NCI-H2227 treated with DMSO at 0.1 percent for 48 hours (cell line): ENCODE measurements at regions not wholly inside any gene's neighbourhood (a gene's known extent, or its start where the extent isn't known, plus 50 kb on each side); places are given as distances from the start of the nearest gene placed in this dataset.

ENCODE experiments used
- DNase-seq: peaks from one replicate; lab custom pipeline; 2025; lab: John Stamatoyannopoulos, UW

DNA sequence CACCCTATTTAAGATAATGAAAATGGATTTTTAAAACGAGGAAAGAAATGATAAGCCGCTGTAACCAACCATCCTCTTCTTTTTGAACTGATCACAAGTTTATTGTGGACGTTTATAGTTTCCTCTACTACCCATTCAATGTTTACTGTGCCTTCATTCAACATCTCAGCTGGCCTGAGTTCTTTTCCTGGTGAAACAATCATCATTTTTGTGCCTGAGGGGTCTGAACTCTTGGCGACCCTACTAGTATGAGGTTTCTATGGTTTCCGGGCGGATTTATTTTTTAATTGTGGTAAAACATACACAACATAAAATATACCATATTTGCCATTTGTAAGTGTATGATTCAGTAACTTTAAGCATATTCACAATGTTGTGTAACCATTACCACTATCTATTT is 100.7 kb downstream of the SPRY1 start:
- no peak for DNase-seq

DNA sequence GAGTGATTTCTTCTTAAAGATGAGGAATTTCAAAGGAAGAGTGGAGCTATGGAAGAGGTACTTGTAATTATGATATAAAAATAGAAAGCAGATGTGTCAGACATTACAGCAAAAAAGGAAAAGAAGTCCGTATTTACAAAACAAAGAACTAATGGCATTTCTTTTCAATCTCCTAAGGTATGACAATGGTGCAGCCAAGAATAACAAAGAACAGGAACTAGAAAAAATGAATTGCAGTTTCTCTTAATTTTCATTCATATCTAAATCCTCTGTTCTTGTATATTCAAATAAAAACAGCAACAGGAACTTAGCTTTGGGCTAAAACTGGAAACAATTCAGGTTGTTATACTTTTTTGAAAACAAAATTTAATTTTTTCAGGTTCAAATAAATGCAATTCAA is 105.1 kb downstream of the SPRY1 start:
- no peak for DNase-seq

DNA sequence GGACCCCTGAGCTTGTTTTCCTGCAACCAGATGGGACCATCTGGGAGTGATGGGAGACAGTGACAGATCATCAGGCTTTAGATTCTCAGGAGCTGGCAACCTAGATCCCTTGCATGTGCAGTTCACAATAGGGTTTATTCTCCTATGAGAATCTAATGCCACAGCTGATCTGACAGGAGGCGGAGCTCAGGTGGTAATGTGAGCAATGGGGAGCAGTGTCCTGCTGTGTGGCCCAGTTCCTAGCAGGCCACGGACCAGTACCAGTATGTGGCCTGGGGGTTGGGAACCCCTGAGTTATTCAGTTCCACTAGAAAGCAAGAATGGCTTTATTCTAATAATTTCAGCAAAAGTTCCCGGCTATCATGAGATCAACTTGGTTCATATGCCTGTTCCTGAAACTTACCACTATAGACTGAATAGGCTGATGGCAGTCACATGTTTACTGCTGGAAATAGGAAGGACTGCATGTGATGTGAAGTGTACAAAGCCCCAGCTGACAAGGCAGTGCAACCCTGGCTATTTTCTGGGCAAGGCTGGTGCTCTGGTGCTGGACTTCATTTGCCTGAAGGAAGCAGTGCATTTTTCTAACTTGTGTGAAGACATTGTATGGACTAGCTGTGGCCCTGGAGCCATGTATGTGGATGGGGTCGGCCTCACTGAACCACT is 107.2 kb downstream of the SPRY1 start:
- DNase-seq, result no peak

DNA sequence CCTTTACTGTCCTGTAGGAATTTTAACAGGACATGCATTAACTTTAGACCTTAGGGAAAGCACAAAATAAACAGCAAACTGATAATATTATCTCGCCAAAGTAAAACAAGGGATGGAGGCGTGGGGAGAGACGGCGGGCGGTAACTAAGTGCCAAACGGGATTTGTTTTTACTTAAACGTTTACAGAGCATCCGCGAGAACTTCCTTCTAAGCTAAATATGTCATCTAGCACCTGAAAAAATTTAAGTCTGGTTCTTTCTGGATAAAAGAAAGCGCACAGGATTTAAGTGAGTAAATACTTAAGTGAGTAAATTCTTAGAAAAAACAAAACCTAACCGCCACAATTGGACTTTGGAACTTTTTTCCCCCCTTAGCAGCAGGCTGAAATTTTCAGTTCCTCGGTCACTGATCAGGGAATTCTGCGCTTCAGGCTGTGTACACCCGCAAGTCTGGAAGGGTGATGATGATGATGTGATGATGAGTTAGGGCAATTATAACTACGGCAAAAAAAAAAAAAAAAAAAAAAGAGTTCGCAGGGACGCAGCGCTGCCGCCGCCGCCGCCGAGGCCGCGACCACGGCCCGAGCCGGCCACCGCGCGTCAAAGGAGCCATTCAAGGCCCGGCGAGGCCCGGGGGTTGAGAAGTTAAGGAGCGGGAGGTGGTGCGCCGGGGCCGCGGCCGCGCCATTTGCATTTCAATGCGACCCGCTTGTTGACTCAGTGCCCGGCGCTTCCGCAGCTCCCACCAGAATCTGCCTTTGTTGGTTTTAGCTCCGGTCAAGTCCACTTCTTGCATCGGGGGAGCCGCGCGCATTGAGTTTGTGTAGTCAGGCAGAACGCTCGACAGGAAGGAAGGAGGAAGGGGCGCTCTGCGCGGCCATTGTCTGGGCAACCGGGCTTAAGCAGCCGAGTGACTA is 108.8 kb downstream of the SPRY1 start:
- peak; percentile 62 for DNase-seq

DNA sequence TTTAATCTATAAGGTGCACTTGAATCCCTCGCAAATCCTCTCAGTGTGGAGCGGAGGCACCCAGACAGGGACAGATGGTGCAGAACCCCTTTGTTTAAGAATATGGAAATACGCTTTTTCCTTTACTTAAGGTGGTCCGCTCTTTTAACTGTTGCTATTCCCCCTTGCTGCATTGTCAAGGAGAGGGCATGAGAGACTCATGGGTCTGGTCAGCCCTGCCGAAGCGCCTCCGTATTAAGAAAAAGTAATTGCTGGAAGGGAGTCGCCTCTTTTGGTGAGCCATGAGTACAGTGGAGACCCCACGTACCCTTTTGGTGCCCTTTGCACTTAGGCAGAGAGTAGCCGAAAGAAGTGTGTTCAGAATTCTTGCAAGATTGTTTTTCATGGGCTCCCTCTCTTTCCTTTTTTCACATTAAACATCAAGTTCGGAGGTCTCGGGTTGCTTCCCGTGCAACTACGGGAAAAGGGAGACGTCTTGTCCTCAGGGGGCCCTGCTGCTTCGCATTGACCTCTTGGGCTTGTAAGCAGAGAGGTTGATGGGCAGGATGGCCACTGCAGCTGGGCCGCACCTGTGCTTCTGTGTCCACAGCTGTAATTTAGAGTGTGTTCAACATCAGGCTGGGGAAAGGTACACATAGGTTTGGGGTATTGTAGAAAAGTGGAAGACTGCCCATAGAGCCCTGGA is 109.6 kb downstream of the SPRY1 start:
- peak; percentile 61 for DNase-seq

DNA sequence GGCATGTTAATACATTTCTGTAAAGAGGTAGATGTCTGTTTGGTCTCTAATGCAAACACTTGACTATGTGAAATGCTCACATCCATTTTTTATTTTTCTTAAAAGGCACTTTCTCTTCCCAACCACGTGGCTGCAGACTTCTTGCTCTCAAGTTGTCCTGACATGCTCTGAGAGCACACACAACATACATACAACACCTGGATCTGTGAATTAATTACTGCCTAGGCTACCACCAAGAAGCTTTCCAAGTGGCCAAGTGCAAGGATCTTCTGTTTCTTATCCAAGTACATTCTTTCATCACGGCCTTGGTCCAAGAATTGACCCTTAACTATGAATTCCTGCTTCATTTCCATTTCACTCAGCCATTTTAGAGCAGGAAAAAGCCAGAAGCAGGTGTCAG is 110.8 kb downstream of the SPRY1 start:
- DNase-seq, result no peak

DNA sequence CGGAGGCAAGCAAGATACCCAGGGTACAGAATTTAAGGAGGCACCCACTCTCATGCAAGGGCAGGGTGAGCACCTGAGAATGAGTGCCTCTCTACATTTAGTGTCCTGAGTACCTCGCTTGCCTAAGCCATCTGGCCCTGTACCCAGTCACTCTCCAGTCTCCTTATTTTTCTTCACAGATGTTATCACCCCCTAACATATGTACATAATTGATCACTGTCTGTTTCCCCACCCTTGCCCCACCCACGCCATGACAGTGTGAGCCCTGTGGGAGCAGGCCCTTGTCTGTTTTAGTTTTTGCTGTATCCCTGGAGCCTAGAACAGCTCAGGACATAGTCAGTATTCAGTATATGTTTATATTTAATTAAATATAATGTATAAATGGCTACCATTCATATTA is 113.6 kb downstream of the SPRY1 start:
- DNase-seq, result no peak

DNA sequence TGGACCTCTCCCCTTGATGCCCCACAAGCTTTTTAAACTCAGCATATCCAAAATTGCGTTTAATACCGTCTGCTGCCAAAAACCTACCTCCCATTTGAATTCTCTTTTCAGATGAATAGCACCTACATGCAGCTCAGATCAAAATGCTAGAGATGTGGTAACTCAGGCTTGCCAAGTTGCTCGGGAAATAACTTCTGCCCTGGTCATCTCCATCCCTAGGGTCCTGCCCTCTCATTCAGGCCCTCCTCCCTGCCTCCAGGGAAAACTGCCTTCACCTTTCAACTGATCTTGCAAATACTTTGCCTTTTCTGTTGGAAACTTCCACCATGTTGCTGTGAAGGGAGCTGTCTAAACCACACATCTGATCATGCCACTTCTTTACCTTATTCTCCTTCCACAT is 114.1 kb downstream of the SPRY1 start:
- no peak for DNase-seq

DNA sequence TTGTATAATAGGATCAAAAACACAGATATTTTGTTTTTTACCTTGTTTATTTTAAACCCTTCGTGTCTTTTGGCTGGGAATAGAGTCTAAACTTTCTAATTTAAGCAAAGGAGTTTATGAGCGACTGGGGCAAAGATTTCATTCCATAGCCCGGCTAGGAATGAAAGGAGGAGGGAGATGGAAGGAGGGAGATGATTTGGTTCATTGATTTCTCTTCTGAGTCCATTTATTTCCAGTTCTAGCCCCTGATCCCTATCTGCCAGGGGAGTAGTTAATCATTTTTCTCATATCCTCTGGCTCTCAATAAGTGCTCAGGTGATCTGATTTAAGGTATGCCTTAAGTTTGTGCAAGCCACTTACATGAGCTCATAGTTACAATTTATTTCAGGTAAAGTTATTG is 120.0 kb downstream of the SPRY1 start:
- no peak for DNase-seq

DNA sequence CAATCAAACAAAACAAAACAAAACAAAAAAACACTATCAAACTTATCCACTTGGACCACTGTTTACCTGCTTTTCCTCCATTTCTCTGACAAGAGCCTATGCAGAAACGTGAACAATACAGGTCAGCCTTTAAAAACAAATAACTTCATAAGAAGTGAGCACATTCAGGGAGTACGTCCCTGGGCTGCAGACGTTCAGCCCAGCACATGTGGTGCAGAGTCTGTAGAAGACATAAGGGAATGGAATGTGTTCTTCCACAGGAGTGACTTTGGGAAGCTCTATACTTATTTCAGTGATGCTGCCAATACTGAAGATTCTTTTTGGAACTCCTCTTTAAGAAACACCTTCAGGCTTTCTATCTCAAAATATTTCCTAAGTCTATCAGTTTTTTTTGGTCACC is 120.6 kb downstream of the SPRY1 start:
- no peak for DNase-seq

DNA sequence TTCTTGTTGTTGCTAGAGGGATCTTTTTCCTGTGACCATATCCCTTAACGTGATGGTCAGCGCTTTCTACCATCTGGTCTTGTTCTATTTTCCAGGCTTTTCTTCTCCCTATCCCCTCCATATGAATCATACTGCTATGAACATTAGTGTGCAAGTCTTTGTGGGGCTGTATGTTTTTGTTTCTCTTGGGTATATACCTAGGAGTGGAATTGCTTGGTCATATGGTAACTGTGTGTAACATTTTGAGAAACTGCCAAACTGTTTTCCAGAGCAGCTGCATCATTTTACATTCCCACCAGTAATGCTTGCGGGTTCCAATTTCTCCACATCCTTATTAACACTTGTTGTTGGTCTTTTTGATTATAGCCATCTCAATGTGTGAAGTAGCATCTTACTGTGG is 121.4 kb downstream of the SPRY1 start:
- DNase-seq, result no peak

DNA sequence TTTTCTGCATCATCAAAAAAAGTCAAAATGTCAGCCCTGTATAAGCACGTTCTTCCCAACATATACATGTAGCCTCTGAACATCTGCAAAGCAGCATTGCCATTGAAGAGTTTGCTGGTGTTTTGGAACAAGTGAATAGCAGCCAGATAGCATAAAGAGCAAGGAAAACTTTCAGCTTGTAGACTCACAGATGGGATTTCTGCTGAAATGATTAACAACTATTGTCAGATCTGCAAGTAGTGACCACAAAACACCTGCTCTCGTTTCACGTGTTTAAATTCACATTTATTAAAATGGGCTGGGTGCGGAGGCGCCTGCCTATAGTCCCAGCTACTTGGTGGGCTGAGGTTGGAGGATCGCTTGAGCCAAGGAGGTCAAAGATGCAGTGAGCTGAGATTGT is 123.7 kb downstream of the SPRY1 start:
- DNase-seq, result no peak

DNA sequence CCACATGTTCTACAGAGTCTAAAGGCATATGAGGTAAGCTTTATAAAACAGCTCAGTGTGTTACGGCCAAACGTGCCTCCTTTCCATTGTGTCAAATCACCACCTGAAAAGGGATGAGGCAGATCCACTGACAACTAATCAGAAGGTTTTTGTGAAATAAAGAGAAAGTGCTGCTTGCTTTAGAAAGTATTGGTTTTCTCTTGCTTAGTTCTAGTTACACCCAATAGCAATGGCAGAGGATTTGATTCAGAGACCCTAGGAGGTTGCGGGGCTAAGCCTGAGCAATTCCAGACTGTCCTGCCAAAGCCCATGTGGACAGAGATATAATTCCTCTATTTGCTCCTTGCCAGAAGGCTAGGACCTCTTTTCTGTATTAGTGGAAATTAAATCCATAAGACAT is 125.5 kb downstream of the SPRY1 start:
- DNase-seq, result no peak

DNA sequence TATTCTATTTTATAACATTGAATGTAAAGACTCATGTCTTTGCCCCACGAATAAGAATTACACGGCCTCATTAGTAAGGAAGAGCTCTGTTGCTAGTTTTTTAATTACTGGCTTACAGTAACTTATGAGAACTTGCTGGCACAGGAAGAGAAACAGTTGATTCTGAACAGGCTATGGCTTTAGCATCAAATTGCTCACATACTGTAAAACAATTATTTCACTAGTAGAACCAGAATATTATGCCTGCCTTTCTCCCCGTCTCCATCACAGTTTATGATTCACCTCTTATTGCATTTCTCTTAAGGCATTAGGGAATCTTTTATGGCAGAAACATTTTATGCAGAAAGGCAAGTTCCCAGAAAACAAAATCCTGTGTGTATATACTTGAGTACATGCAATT is 126.1 kb downstream of the SPRY1 start:
- no peak for DNase-seq

DNA sequence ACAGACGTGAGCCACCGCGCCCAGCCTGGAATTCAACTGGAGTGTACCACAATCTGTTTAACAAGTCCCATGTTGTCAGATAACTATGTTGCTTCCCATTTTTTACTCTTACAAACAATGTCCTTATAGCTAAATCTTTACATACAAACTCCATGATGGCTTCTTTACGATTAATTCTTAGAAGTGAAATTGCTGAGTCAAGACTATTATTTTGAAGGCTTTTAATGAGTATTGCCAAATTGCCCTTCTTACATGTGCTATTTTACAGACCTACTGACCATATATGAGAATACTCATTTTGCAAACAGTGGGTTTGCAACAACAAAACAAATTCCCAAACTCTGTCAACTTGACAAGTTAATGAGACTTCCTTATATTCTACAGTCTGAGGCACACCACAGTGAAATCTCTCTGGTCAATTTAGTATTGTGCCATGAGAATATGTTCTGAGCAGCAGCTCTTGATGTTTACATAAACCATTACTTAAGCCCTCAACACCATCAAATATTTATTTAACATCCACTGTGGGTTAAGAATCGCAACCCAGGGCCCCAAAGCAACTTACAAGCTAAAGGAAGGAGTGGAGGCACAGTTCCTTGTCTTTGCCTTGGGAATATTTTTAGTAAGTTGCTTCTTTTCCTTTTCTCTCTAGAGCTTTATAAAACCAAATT is 128.5 kb downstream of the SPRY1 start:
- no peak for DNase-seq

DNA sequence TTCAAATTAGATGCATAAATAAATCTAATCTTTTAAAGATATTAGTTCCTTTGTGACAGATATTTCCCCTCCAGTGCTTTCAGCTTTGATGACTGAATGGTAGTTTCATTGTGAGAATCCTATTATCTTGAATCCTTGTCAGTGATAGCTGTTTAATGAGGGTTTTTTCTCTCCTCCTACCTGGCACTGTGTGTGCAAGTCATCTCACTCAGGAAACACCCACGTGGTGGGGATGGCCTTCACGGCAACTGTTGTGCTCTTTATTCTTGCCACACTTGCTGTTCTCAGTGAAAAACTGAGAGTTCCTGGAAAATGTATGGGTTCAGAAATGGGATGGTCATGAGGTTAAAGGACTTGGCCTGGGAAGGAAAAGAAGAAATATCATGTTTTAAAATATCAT is 129.9 kb downstream of the SPRY1 start:
- DNase-seq, result no peak

DNA sequence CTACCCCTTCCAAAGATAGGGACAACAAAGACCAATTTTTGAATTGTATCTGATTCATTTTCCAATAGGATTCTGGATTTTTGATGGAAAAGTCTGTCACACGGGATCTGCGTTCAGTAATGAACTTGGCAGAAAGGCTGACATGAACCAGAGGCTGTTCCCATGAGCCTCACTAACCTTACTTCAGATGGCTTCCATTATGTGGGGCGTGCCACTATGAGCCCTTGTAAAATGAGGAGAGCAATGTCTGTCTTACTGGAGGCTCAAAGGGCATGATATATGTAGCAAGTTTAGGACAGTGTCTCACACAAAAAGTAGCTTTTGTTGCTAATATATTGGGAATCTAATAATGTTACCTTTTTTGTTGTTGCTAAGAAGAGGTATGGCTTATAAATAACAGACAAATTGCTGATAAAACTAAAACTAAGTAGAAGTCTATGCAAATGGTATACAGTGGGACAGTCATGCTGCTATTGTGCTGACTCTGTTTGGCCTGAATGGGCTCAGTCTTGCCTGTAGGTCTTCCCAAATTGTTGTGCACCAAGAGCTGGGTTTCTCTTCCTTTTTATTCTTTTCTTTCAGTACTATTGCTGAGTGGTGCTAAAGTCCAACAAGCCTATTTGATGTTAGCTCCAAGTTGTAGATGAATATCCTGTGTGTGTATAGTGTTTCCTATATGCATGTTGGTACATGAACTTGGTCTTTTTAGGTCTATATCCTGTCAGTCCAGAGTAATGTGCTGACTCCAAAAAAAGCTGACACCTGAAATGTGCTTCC is 132.1 kb downstream of the SPRY1 start:
- DNase-seq, result no peak

DNA sequence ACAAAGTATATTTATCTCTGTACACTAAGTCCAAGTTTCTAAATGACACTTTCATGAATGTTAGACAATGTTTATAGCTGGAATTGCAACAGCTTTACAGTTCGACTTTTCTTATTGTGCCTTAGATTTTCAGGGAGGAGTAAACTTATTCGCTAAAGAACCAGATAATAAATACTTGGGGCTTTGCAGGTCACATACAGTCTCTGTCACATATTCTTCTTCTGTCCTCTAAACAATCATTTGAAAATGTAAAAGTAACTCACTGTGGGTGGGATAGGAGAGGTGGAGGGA is 132.6 kb downstream of the SPRY1 start:
- no peak for DNase-seq

DNA sequence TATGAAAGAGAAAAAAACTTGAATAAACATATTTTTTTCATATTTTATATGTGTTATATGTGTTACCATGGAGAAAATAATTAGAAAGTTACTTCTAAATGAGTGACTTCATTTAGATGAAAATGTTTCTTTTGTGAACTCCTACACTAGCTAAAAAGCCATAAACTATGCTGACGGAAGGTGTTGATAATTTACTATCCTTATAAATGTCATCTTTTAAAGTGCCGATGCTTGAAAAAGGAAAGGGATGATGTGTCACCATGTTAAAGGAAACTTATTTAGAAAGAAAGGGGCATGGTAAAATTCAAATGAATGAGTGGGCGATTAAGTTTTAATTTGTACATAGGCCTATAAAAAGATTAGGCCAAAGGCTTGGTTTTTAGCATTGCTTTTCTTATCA is 133.8 kb downstream of the SPRY1 start:
- no peak for DNase-seq

DNA sequence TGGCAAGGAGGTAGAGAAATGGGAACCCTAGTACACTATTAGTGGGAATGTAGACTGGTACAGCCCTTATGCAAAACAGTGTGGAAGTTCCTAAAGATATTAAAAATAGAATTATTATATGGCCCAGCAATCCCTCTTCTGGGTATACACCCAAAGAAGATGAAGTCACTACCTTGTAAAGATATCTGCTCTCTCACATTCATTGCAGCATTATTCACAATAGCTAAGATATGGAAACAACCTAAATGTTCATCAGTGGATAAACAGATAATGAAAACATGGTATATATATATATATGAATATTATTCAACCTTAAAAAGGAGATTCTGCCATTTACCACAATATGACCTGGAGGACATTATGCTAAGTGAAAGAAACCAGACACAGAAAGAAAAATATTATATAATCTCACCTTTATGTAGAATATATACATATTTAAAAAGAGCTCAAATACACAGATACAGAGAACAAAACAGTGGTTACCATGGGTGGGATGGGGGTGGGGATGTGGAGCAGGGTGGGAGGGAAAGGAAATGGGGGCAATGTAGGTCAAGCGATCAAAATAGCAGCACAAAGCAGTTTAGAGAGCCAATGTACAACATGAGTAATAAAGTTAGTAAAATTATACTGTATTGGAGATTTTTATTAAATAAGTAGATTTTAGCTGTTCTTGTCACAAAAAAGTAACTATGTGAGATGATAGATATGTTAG is 138.6 kb downstream of the SPRY1 start:
- DNase-seq, result no peak

DNA sequence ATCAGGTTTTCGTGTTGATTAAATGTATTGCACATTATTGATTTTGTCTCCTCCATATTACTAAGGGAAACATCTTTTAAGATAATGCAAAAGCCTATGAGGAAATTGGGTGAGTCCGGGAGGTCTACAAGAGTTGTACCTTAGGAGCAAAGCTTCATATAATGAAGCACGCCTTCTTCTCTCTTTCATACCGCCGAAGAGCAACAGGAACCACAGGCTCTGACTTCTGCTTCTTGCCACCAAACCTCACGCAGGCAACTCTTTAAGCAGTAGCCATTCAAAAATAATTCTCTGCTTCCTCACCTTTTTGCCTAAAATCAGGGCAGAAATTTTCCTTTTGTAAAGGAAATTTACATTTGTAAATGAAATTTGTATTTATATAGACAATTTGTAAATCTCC is 139.6 kb downstream of the SPRY1 start:
- no peak for DNase-seq
